Activated T-helper 9 cell treated with anti-CD3 and anti-CD28 coated beads, Interleukin-2, amount 50 U/mL, for 16 hours (primary cell): ENCODE measurements at regions not wholly inside any gene's neighbourhood (a gene's known extent, or its start where the extent isn't known, plus 50 kb on each side); places are given as distances from the start of the nearest gene placed in this dataset.
"Not testable (repeated sequence)": the region's sequence is repeated elsewhere in the genome, so short reads cannot be mapped to it uniquely, and the experiment has no call there.

Experiments used
- DNase-seq: peaks from one replicate; pipeline ENCODE4 v3.0.0-alpha.2; 2020; ENCODE audit warnings: low read depth

DNA sequence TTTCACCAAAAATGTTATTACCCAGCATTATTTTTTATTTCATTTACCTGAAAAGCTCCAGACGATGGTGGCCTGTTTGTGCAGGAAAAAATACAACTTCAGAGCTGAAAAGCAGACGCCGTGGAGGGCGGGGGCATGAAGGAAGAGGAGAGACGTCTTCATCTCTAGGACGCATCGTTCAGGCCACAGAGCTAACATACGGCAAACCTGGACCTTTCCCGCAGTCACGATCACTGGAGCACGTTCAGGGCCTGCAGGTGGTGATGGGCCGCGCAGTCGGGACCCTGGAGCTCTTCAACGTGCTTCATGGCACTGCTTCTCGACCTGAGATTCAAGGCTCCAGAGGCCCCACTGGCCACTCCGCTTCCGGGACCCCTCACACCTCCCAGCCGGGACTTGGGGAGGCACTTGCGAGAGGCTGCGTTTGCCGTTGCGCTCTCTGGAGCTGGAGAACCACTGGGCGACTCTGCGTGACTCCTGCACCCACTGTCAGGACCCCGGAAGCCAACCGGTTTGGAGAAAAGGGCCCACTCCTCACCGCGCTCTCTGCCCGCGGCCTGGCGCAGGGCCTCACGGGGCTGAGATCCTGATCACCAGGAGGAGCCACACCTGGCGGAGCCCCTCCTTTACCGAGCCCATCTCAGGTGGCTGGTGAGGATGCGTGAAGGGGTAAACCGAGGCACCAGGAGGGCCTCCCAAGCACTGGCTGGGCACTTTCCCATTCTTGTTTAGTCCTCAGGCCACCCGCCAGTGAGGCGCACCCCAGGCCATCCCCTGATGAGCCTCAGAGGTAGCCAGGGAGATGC lies 164.4 kb upstream of the AFDN start:
- DNase-seq: no peak

DNA sequence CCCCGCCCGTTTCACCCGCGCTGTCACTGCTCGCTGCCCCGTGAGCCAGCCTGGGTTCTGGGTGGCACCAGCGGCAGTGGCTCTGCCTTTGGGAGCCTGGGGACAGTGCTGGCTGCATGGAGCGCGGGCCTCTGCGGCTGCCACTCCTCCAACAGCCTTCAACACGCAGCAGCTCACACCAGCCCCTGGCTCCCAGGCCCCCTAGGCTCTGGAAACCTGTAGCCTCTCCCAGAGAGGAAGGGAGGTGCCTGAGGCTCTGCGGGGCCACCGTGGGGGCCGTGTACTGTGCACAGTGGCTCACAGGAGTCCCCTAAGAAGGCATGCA lies 163.9 kb upstream of the AFDN start:
- no peak for DNase-seq

DNA sequence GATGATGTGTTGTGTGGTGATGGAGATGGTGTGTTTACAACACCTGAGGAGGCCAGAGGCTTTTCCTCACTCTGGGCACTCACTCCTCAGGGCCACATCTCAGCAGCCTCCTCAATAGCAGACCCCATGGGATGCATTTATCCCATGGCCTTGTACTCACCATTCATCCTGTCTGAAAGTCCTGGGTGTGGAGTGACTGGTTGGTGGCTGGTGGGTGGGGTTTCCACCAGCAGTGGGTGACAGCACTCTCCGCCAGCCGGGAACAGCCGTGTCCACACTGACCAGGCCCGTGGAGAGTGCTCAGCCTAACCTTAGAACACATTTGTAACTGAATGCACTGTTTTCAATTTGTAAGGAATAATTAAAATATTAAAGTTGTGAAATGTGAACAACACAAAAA lies 163.4 kb upstream of the AFDN start:
- DNase-seq: no peak

DNA sequence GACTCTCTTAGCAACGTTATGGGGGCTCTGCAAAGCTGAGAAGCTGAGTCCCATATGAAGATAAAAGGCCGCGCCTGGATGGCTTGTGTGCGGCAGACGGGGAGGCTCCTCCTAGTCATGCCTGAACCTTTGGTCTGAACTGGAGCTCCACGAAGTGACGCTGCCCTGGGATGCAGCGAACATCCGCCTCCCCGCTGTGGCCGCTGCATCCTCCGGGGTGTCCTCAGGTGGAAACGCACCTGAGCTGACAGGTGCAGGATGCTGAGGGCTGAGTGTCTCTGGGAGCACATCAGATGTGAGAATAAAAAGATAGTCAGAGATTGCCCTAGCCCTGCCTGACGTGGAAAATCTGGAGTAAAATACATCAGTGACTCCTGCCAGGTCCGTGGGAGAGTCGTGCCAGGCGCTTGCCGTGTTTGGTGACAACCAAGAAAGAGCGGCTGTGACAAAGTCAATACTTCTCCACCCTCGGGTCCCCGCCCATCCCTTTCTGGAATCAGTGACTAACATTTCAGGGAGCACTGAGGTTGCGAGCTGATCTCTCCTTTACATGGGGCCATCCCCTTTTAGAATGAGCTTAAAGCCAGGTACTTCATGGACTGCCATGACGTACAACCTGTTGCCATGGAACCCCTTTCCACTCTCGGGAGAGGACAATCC lies 162.8 kb upstream of the AFDN start:
- DNase-seq: no peak

DNA sequence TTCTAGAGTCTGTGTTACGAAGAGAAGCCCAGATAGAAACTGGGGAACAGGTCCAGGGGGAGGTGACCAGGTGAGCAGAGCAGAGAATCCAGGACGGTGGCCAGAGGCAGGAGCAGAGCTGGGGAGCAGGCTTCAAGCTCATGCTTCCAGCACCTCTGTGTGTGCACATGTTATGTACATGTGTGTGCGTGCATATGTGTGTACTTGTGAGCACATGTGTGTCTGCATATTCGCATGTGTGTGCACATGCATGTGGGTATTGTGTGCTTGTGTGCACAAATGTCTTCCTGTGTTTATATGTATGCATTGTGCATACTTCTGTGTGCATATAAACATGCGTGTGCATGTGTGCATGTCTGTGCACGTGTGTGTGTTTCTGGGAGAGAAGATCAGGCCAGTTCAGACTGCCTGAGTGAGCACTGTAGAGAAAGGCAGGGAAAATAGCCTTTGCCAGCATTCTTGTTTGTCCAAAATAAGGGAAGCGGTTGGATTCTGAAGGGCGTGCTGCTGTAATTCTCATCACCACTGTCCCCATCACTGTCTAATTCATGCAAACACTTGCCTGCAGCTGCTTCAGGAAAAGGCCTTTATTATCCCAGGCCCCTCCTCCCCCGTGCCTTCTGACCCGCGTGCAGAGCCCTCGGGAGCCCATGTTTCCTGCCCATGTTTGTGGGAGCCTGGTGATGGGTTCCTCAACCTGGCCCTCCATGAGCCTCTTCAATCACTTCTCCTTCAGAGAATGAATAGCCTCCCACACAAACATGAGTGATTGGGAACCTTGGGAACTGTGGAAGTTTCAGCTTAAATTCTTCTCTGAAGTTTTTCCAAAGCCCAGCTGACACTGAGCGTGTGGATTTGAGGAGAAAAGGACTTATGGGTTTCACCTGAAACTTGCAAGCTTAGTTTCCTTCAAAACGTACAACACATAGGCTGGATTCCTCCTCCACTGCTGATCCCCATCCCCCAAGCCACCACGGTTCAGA lies 161.7 kb upstream of the AFDN start:
- DNase-seq: no peak

DNA sequence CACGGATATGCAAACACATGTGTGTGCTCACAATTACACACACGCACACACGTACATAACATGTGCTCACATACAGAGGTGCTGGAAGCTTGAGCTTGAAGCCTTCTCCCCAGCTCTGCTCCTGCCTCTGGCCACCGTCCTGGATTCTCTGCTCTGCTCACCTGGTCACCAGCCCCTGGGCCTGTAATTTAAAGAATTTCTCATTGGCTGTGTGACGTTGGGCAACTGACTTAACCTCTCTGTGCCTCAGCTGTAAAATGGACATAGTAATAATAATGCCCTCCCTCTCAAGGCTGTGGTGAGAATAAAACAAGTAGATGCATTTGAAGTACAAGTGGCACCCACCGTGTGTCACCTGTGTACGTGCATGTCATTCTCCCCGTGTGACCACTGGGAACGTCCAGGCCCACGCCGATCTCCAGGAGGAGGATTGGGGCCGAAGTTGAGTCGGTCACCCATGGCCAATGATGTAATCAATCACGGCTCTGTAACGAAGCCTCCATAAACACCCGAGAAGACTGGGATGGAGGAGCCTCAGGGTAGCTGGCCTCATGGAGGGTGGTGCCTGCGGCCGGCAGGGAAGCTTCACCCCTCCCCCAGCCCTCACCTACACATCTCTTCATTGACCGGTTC lies 160.9 kb upstream of the AFDN start:
- DNase-seq: no peak

DNA sequence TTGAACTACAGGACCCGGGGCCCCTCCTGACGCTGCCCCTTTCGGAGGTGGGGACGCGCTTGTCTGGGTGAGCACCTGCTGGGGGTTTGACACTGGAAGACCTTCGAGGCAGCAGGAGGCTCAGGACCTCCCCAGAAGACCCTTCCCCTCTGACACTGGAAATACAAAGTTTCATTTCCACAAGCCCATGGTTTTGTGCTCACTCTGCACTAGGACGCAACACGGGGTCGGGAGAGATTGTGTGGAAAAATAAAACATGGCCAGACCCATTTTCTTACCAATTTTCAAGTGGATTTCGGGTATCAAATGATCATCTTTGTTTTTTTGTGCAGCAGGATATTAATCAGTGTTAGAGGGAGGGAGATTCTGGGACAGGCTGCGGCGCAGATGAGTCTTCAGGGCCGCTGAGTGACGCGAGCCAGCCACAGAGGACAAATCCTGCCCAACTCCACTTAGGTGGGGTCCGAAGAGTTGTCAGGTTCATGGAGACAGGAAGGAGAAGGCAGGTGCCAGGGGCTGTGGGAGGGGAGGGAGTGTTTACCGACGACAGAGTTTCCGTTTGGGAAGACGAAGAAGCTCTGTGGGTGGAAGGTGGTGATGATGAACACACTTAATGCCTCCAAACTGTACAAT lies 160.0 kb upstream of the AFDN start:
- no peak for DNase-seq

DNA sequence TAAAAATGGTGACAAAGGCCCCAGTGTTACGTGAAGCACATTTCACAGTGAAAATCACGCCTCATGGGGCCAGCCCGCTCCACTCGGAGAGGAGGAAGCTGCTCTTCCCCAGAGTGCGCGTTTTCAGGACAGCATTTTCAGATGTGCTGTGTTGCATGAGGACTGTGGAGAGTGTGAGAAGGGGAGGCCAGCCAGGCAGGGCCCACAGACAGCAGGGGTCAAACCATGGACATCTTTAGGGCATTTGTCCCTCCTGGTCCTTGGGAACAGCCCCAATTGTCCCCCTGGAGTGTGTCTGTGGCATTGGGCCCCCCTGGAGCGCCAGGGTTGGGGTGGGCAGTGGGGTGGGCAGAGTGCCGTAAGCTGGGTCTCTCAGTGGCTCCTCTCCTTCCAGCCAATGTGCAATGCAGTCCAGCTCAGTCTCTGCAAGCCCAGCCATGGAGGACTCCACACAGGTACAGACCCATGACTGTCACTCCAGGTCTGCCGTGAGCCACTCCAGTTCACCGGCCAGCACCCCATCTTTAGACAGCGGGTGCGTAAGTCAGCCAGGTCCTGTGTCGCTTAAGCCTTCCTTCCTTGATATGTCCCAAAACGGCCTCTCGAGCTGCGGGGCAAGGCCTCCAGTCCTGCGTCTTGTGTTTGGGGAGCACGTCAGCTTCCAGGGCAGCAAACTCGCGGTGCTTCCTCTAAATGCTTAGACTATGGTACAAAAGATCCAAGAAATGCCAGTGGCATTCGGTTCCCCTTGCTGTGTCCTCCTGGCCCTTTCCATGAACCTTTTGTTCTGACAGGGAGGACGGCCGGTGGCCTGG lies 159.3 kb upstream of the AFDN start:
- no peak for DNase-seq

DNA sequence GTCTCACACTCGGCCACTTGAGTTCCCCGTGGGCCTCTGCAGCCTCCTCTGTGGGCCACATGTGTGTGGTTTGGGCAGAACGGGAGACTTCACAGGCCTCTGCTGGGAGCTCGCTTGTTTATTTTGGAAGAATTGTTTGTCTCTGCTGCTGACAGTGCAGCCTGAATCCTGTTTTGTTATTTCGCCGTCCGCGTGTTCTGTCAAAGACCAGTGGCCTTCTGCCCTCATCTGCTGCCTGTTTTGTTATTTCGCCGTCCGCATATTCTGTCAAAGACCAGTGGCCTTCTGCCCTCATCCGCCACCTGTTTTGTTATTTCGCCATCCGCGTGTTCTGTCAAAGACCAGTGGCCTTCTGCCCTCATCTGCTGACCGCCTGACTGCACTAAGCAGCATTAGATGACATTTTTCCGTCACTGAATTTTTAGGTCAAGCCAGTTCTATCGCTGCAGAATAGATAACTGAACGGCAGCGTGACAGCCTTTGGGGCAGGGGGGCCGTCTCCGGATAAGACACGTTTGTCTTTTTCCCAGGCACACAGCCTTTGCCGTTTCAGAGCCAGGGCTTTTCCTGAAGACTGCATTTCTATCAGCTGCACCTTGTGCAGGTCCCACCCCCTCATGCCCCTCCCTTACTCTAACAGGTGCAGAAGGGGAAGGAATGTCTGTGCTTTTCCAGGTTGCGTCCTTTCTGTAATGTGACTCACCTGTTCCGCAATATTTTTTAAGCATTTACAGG lies 158.5 kb upstream of the AFDN start:
- DNase-seq: no peak

DNA sequence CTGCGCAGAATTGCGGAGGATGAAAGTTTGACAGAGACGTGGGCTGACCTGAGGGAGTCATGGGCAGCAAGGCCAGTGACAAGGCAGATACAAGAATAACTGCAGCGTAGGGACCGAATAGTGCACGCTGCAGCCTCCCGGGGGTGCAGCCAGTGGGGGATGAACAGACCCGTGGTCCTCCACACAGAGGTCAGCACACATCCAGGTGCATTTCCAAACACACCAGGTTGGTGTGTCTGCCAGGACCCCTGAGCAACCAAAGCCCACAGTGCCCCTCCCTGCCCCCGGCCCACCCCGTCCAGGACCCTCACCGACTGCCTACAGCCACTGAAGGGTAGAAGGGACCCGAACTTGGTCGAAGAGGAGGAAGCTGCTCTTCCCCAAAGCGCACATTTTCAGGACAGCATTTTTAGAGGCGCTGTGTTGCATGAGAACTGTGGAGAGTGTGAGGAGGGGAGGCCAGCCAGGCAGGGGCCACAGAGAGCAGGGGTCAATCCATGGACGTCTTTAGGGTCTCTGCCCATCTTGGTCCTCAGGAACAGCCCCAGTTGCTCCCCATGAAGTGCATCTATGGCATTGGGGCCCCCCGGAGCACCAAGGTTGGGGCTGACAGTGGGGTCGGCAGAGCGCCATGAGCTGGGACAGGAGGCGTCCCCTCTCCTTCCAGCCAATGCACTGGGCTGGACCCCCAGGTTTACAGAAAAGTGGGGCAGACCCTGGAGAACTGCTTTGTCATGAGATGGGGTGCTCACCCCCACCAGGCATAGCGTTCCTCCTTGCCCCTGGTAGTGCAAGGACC lies 157.8 kb upstream of the AFDN start:
- DNase-seq: no peak

DNA sequence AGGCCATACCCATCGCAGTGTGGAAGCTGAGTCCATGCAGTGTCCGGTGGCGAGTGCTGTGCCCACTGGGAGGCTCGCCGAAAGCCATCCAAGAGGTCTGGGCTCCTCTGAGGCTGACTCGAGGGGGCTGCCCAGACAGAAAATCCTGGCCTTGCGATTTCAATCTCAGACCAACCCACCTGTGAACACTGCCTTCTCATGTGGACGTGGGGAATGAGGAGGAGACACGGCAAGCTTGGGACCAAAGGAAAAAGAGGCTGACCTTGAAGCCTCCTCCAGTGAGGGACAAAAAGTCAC lies 157.2 kb upstream of the AFDN start:
- DNase-seq: no peak

DNA sequence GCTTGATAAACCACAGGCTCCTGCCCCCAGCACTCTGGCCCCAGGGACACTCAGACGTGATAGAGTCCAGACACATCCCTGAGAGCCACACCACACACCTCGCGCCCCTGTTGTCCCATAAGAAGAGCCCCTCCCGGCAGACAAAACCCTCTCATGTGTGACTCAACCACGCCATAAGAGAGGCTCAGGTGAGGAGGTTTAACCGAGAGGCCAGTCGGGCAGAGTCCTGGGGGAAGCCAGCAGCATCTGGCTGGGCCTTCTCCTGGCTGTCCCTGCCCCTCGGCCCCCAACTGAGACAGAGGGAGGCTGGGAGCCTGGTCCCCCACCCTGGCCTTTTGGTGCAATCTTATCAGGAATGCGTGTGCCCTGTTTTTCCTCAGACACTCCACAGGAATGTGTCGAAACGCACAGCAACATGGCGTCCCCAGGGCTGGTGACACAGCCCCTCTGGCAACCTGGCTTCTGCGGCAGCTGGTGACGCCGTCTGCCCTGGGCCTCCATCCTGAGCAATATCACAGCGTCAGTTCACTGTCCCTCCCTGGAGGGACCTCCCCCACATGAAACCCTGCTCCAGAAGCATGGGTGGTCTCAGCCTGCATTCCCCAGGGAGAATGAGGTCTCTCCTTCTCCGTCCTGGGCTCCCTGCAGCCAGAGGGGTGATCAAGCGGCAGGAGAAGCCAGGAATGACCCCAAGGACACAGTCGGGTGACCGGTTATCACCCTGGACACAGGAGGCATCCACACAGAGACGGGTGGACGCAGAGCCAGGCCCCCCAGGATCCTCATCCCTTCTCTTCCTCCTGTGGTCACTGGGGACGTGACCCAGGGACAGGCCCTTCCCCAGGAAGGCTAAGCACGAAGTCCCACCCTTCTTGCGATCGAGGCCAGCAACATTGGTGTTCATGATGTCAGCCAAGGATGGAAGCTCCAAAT lies 156.6 kb upstream of the AFDN start:
- no peak for DNase-seq

DNA sequence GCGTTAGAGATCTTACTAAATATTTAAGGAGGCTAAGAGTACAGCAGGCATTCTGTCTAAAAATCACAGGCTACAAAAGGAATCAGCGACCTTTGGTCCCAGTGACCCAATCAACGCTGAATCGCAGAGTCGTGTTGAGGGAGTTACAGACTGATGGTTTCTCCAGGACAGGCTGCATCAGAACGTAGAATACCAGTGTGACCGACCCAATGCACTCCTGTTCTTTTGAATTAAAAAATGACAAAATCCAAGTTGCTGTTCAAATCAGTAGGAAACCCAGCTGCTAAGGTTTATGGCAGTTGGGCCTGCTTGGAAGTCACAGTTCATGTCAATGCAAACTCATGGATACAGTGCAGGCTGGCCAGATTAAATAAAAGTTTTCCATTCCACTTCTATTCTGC lies 155.8 kb upstream of the AFDN start:
- DNase-seq: no peak

DNA sequence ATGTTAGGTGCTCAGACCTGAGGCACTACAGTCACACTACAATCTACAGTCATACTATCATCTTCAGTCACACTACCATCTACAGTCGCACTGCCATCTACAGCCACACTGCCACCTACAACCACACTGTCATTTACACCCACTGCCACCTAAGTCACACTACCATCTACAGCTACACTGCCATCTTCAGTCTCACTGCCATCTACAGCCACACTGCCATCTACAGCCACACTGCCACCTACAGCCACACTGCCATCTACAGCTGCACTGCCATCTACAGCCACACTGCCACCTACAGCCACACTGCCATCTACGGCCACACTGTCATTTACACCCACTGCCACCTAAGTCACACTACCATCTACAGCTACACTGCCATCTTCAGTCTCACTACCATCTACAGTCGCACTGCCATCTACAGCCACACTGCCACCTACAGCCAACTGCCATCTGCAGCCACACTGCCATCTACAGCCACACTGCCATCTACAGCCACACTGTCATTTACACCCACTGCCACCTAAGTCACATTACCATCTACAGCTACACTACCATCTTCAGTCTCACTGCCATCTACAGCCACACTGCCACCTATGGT lies 155.2 kb upstream of the AFDN start:
- not testable (repeated sequence) for DNase-seq

DNA sequence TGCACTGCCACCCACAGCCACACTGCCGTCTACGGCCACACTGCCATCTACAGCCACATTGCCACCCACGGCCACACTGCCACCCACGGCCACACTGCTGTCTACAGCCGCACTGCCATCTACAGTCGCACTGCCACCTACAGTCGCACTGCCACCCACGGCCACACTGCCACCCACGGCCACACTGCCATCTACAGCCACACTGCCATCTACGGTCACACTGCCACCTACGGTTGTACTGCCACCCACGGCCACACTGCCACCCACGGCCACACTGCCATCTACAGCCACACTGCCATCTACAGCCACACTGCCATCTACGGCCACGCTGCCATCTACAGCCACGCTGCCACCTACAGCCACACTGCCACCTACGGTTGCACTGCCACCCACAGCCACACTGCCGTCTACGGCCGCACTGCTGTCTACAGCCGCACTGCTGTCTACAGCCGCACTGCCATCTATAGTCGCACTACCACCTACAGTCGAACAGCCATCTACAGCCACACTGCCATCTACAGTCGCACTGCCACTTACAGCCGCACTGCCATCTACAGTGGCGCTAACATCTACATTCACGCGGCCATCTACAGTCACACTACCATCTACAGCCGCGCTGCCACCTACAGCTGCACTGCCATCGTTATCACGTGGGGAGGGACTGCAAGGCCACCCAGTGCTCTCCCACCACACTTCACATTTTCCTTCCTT lies 154.6 kb upstream of the AFDN start:
- no peak for DNase-seq

DNA sequence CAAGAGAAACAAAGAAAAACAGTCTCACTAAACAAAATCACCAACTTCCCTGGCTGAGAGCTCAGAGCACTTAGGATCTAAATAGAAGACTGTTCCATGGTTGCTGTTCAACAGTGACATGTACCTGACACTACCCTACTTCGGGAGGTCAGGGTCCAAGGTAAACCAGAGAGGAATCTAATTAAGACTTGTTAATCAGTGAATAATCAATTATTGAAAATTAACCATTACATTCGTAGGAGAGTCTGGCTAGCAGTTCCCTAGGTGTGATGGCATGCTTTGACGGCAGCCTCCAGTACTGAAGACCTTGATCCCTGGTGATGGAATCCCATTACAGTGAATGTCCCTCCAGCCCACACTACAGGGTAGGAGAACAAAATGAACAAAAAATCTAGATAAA lies 154.0 kb upstream of the AFDN start:
- no peak for DNase-seq

DNA sequence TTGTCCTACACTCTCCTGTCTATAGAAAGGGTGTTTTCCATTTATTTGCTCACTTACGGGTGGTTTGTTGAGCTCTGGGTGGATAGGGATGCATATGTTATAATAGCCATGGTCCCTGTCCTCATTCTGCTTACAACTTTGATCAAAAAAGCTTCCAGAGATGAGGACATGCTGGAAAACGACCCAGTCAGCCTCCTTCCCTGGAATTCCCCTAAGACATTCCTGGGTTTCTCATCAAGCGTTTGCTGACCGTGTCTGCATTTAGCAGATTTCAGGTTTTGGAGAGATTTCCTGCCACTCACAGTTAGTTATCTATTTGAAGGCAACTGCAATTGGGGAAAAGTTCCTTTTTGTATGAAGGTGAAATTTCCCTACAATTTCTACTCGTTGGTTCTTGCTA lies 152.8 kb upstream of the AFDN start:
- no peak for DNase-seq
